ENCODE measurements at regions not wholly inside any gene's neighbourhood (a gene's known extent, or its start where the extent isn't known, plus 50 kb on each side); places are given as distances from the start of the nearest gene placed in this dataset.

- TF ChIP-seq CTCF (IDR thresholded peaks at IDR 0.05; ENCODE audit: control insufficient read depth, insufficient read depth, low read depth, low read length, missing control alignments), result no peak
- DNase-seq (ENCODE audit: low read depth), result no peak
- H3K4me3 ChIP-seq (ENCODE audit: control insufficient read depth, low read depth, low read length), result no peak overlapping the region
Measured at GRCh38 chr2:118524911-118525310, 322.5 kb downstream of the EN1 start.

- no peak for DNase-seq (ENCODE audit: low read depth)
- H3K4me3 ChIP-seq (ENCODE audit: control insufficient read depth, low read depth, low read length), result no peak overlapping the region
- TF ChIP-seq CTCF (IDR thresholded peaks at IDR 0.05; ENCODE audit: control insufficient read depth, insufficient read depth, low read depth, low read length, missing control alignments), result no peak
Measured at GRCh38 chr2:118523761-118524160, 323.7 kb downstream of the EN1 start.

- DNase-seq (ENCODE audit: low read depth), result no peak
- no peak for TF ChIP-seq CTCF (IDR thresholded peaks at IDR 0.05; ENCODE audit: control insufficient read depth, insufficient read depth, low read depth, low read length, missing control alignments)
- no peak overlapping the region for H3K4me3 ChIP-seq (ENCODE audit: control insufficient read depth, low read depth, low read length)
Measured at GRCh38 chr2:118521960-118522359, 325.5 kb downstream of the EN1 start.

GRCh38 chr2:118521272-118521671 lies 326.2 kb downstream of the EN1 start:
- no peak for DNase-seq (ENCODE audit: low read depth)
- no peak overlapping the region for H3K4me3 ChIP-seq (ENCODE audit: control insufficient read depth, low read depth, low read length)
- TF ChIP-seq CTCF (IDR thresholded peaks at IDR 0.05; ENCODE audit: control insufficient read depth, insufficient read depth, low read depth, low read length, missing control alignments), result no peak

GRCh38 chr2:118520246-118520645 lies 327.2 kb downstream of the EN1 start:
- TF ChIP-seq CTCF (IDR thresholded peaks at IDR 0.05; ENCODE audit: control insufficient read depth, insufficient read depth, low read depth, low read length, missing control alignments), result no peak
- no peak overlapping the region for H3K4me3 ChIP-seq (ENCODE audit: control insufficient read depth, low read depth, low read length)
- DNase-seq (ENCODE audit: low read depth), result no peak

GRCh38 chr2:118519511-118519910 lies 327.9 kb downstream of the EN1 start:
- DNase-seq (ENCODE audit: low read depth), result no peak
- no peak for TF ChIP-seq CTCF (IDR thresholded peaks at IDR 0.05; ENCODE audit: control insufficient read depth, insufficient read depth, low read depth, low read length, missing control alignments)
- H3K4me3 ChIP-seq (ENCODE audit: control insufficient read depth, low read depth, low read length), result no peak overlapping the region

GRCh38 chr2:118510807-118511206 lies 336.6 kb downstream of the EN1 start:
- DNase-seq (ENCODE audit: low read depth), result no peak
- TF ChIP-seq CTCF (IDR thresholded peaks at IDR 0.05; ENCODE audit: control insufficient read depth, insufficient read depth, low read depth, low read length, missing control alignments), result no peak

More at GRCh38 chr2:118510807-118511206, 336.6 kb downstream of the EN1 start:
- no peak overlapping the region for H3K4me3 ChIP-seq (ENCODE audit: control insufficient read depth, low read depth, low read length)

All from AG09309 (cell line).